B cell (primary cell): ENCODE measurements at regions not wholly inside any gene's neighbourhood (a gene's known extent, or its start where the extent isn't known, plus 50 kb on each side); places are given as distances from the start of the nearest gene placed in this dataset.

Experiments
- ATAC-seq: fragments of 200-7000 bp; cut with Tn5 transposase; one replicate; pipeline ENCODE4 v1.10.0; 2021; ENCODE audit warnings: low read depth, mild to moderate bottlenecking, moderate number of reproducible peaks, moderate library complexity
- CTCF ChIA-PET: fragments of 350-600 bp; sonication (Branson Sonifier 250); formaldehyde crosslinking; loops from one replicate; lab custom pipeline; 2021; ENCODE audit warnings: antibody characterized with exemption, inconsistent platforms; lab: Charles Lee
- POLR2A ChIA-PET: fragments of 350-600 bp; sonication (Branson Sonifier 250); formaldehyde crosslinking; loops from one replicate; lab custom pipeline; 2021; ENCODE audit warnings: antibody characterized with exemption; lab: Charles Lee
- DNase-seq: peaks from one replicate; pipeline ENCODE4 v3.0.0; 2013
- H2AFZ ChIP-seq: 2 replicates; pipeline ENCODE4 v1.6.1; 2012; ENCODE audit warnings: mild to moderate bottlenecking, low read depth, low read length; ENCODE audit not compliant: insufficient read depth, poor library complexity, severe bottlenecking
- H3K27ac ChIP-seq, 2 donors: 1 replicate in 1 of 2; 2 replicates in 1 of 2; pipeline ENCODE4 v1.5.1; 2012 to 2013; ENCODE audit warnings: low read length in 2 of 2, mild to moderate bottlenecking in 2 of 2, moderate library complexity in 1 of 2
- H3K27me3 ChIP-seq, 4 experiments: fragments of 200-600 bp in 1 of 4; sonication (generic) in 1 of 4; replicated peaks in 1 of 4; 1 replicate in 2 of 4; 2 replicates in 2 of 4; pipeline versions ENCODE4 v1.6.1 to v1.7.0; 2013 to 2016; ENCODE audit warnings: low read length in 3 of 4, mild to moderate bottlenecking in 2 of 4, mixed read lengths in 1 of 4, moderate library complexity in 1 of 4; ENCODE audit not compliant: insufficient read depth in 4 of 4, control insufficient read depth in 3 of 4; ENCODE audit errors: control extremely low read depth in 1 of 4
- H3K36me3 ChIP-seq, 2 experiments: replicated peaks in 1 of 2; 1 replicate in 1 of 2; 2 replicates in 1 of 2; pipeline versions ENCODE4 v1.6.1 to v1.7.1; 2013; ENCODE audit warnings: low read length in 1 of 2; ENCODE audit not compliant: insufficient read depth in 2 of 2, control insufficient read depth in 1 of 2; ENCODE audit errors: control extremely low read depth in 1 of 2, extremely low read depth in 1 of 2
- H3K4me1 ChIP-seq, 2 donors: fragments of 200-600 bp in 1 of 2; sonication (generic) in 1 of 2; 1 replicate in 1 of 2; 2 replicates in 1 of 2; pipeline versions ENCODE4 v1.5.1 to v1.6.1; 2013 to 2017; ENCODE audit warnings: low read length in 2 of 2; ENCODE audit not compliant: control insufficient read depth in 2 of 2, insufficient read depth in 2 of 2
- H3K4me2 ChIP-seq: replicated peaks from 2 replicates; pipeline ENCODE3; 2012; ENCODE audit warnings: mild to moderate bottlenecking, low read depth, low read length; ENCODE audit not compliant: poor library complexity, severe bottlenecking
- H3K4me3 ChIP-seq, 5 experiments: fragments of 200-600 bp in 1 of 5; sonication (generic) in 1 of 5; 1 replicate in 3 of 5; 2 replicates in 2 of 5; pipeline versions ENCODE4 v1.5.1 to v1.7.0; 2011 to 2016; ENCODE audit warnings: low read length in 4 of 5, mild to moderate bottlenecking in 4 of 5, low read depth in 2 of 5, control low read depth in 1 of 5, moderate library complexity in 1 of 5; ENCODE audit not compliant: insufficient read depth in 1 of 5; ENCODE audit errors: control extremely low read depth in 1 of 5, extremely low read depth in 1 of 5
- H3K79me2 ChIP-seq: fragments of 200-600 bp; sonication (generic); one replicate; pipeline ENCODE4 v1.6.0; 2016; ENCODE audit warnings: low read length; ENCODE audit not compliant: control insufficient read depth, insufficient read depth
- H3K9ac ChIP-seq: fragments of 200-600 bp; sonication (generic); 2 replicates; pipeline ENCODE4 v1.6.1; 2017; ENCODE audit warnings: mild to moderate bottlenecking, low read length, moderate library complexity
- H3K9me3 ChIP-seq, 3 donors: one replicate each; pipeline versions ENCODE4 v1.6.1 to v1.7.1; 2013; ENCODE audit warnings: low read length in 2 of 3; ENCODE audit not compliant: control insufficient read depth in 2 of 3, insufficient read depth in 1 of 3; ENCODE audit errors: control extremely low read depth in 1 of 3
- H4K20me1 ChIP-seq: 2 replicates; pipeline ENCODE4 v1.6.0; 2012; ENCODE audit warnings: mild to moderate bottlenecking, low read length; ENCODE audit not compliant: insufficient read depth, control insufficient read depth, poor library complexity, severe bottlenecking
- H3K27ac Mint-ChIP-seq: one replicate; pipeline ENCODE4 v1.8.0; 2021; ENCODE audit warnings: mixed read lengths
- H3K27me3 Mint-ChIP-seq: one replicate; pipeline ENCODE4 v1.8.0; 2021; ENCODE audit warnings: mixed read lengths
- H3K4me1 Mint-ChIP-seq: one replicate; pipeline ENCODE4 v1.8.0; 2021; ENCODE audit warnings: mixed read lengths
- H3K4me3 Mint-ChIP-seq: one replicate; pipeline ENCODE4 v1.8.0; 2021; ENCODE audit warnings: mixed read lengths
- H3K9me3 Mint-ChIP-seq: one replicate; pipeline ENCODE4 v1.8.0; 2022; ENCODE audit warnings: mixed read lengths; ENCODE audit not compliant: insufficient read depth
- CTCF ChIP-seq: fragments of 200-600 bp; IDR thresholded peaks from one replicate; pipeline ENCODE4 v1.8.0; 2022; ENCODE audit warnings: antibody characterized with exemption, mild to moderate bottlenecking
- EZH2 ChIP-seq: IDR thresholded peaks from 2 replicates; pipeline ENCODE4 v1.6.1; 2012; ENCODE audit warnings: borderline replicate concordance, low read depth, mild to moderate bottlenecking, moderate library complexity, low read length; ENCODE audit not compliant: insufficient read depth, poor library complexity, severe bottlenecking
- WGBS: methylation state at CpG from one replicate; pipeline ENCODE4 v1.1.5; 2013; ENCODE audit warnings: missing lambda C conversion rate; ENCODE audit not compliant: insufficient coverage; 5-methylcytosine and 5-hydroxymethylcytosine counted together
- intact Hi-C: fragments of 100-400 bp; cut with micrococcal nuclease; formaldehyde crosslinking; loops from one replicate; pipeline ENCODE4 v1.10.0; 2022

DNA sequence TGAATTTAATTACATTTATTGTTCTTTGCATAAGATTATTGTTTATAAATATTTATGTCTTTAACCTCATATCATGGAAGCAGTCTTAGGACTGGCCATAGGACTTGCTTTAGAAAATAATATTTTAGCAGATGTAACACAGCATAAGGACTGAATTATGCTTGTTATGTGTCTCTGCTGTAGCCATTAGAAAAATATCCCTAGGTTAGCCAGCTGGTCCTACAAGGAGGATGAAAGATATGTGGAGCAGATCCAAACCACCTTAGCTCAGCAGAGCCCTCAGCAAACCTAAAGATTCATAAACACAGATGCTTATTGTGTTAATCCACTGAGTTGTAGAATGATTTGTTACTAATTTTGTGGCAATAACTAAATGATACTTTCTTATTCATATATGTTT lies 166.0 kb upstream of the COL1A2 start:
- intact Hi-C loops: loop anchor here (10.0 kb wide), 2 partner anchors 114 to 414 kb away; no protein-coding TSS in a partner anchor
- H3K27ac ChIP-seq: no peak overlapping the region
- no peak for ATAC-seq

DNA sequence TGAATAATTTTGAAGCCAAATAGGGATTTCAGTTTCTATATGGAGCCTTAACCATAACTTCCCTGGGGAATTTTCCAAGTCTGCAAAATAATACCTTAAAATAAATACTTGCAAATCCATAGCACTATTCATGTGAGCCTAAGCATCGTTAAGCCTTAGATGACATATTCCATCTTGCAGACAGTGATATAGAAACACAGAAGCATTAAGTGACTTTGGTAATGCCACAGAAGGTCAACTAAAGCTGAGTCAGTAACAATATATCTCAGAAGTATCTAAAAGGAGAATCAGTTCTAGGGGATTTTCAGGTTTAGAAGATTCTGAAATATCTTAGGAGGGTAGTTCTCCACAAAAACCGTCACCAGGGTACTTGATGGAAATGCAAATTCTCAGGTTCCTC lies 163.4 kb upstream of the COL1A2 start:
- no peak overlapping the region for H3K4me3 ChIP-seq
- H3K4me1 ChIP-seq: no peaks in the 10 kb centered on the region
- no peaks in the 10 kb centered on the region for H3K9me3 ChIP-seq
- Mint-ChIP-seq H3K4me1 (no peaks in the 10 kb centered on the region), H3K9me3 (no peaks in the 10 kb centered on the region), H3K27me3 (peaks cover 28% of the 10 kb centered on the region), H3K27ac (no peak overlapping the region), H3K4me3 (no peak overlapping the region)
- no peaks in the 10 kb centered on the region for H3K27me3 ChIP-seq
- H3K27ac ChIP-seq: no peak overlapping the region
- TF ChIP-seq EZH2: no peak
- H2AFZ ChIP-seq: no peak overlapping the region
- H3K36me3 ChIP-seq: no peaks in the 10 kb centered on the region
- H3K4me2 ChIP-seq: no peak overlapping the region
- no peak overlapping the region for H3K9ac ChIP-seq
- CTCF ChIA-PET: no interaction called here
- POLR2A ChIA-PET: no interaction called here
- WGBS: 67% methylated on average over 1 of the region's 2 CpGs
- no peak for ATAC-seq
- H4K20me1 ChIP-seq: no peaks in the 10 kb centered on the region
- intact Hi-C loops: no loop called here
- no peak for DNase-seq
- no peaks in the 10 kb centered on the region for H3K79me2 ChIP-seq

More for the DNA sequence above, 166.0 kb upstream of the COL1A2 start:
- POLR2A ChIA-PET: no interaction called here
- CTCF ChIA-PET: no interaction called here
- Histone ChIP-seq H4K20me1 (no peaks in the 10 kb centered on the region), H3K27me3 (no peaks in the 10 kb centered on the region), H2AFZ (no peak overlapping the region), H3K9ac (no peak overlapping the region), H3K4me3 (no peak overlapping the region), H3K79me2 (no peaks in the 10 kb centered on the region), H3K9me3 (no peaks in the 10 kb centered on the region), H3K36me3 (no peaks in the 10 kb centered on the region), H3K4me1 (no peaks in the 10 kb centered on the region), H3K4me2 (no peak overlapping the region)
- no peaks in the 10 kb centered on the region for H3K9me3 Mint-ChIP-seq
- H3K27ac Mint-ChIP-seq: no peak overlapping the region
- DNase-seq: no peak
- no peak for TF ChIP-seq EZH2
- no peak for TF ChIP-seq CTCF
- H3K27me3 Mint-ChIP-seq: peaks cover 8% of the 10 kb centered on the region
- no peaks in the 10 kb centered on the region for H3K4me1 Mint-ChIP-seq
- no peak overlapping the region for H3K4me3 Mint-ChIP-seq
